Activated CD8-positive, alpha-beta T cell treated with anti-CD3 and anti-CD28 coated beads for 36 hours (primary cell): ENCODE measurements at regions not wholly inside any gene's neighbourhood (a gene's known extent, or its start where the extent isn't known, plus 50 kb on each side); places are given as distances from the start of the nearest gene placed in this dataset.
"Not testable (repeated sequence)": the region's sequence is repeated elsewhere in the genome, so short reads cannot be mapped to it uniquely, and the experiment has no call there.

Experiments used
- ATAC-seq: fragments of 200-7000 bp; cut with Tn5 transposase; one replicate; pipeline ENCODE4 v1.10.0; 2021; ENCODE audit warnings: mild to moderate bottlenecking, moderate library complexity
- CTCF ChIA-PET: fragments of 350-600 bp; sonication (Branson Sonifier 250); formaldehyde crosslinking; loops from one replicate; lab custom pipeline; 2021; ENCODE audit warnings: antibody characterized with exemption; lab: Charles Lee
- POLR2A ChIA-PET: fragments of 350-600 bp; sonication (Branson Sonifier 250); formaldehyde crosslinking; loops from one replicate; lab custom pipeline; 2021; ENCODE audit warnings: antibody characterized with exemption; lab: Charles Lee
- DNase-seq: peaks from one replicate; pipeline ENCODE4 v3.0.0-alpha.2; 2020
- H3K27ac Mint-ChIP-seq: one replicate; pipeline ENCODE4 v1.8.0; 2021; ENCODE audit warnings: mild to moderate bottlenecking, mixed read lengths
- H3K27me3 Mint-ChIP-seq: one replicate; pipeline ENCODE4 v1.8.0; 2021; ENCODE audit warnings: mixed read lengths
- H3K36me3 Mint-ChIP-seq: one replicate; pipeline ENCODE4 v1.8.0; 2021; ENCODE audit warnings: low read depth, mixed read lengths
- H3K4me1 Mint-ChIP-seq: one replicate; pipeline ENCODE4 v1.8.0; 2021; ENCODE audit warnings: low read depth, mixed read lengths
- H3K4me3 Mint-ChIP-seq: one replicate; pipeline ENCODE4 v1.8.0; 2021; ENCODE audit warnings: mild to moderate bottlenecking, moderate library complexity, mixed read lengths
- H3K9me3 Mint-ChIP-seq: one replicate; pipeline ENCODE4 v1.8.0; 2021; ENCODE audit warnings: mixed read lengths
- CTCF ChIP-seq: fragments of 200-600 bp; IDR thresholded peaks from one replicate; pipeline ENCODE4 v1.8.0; 2022; ENCODE audit warnings: antibody characterized with exemption, mild to moderate bottlenecking
- intact Hi-C: fragments of 100-400 bp; cut with micrococcal nuclease; formaldehyde crosslinking; loops from one replicate; pipeline ENCODE4 v1.10.0; 2022

GRCh38 chr18:40292985-40293710, 1661.9 kb upstream of the PIK3C3 start:
- no peak for DNase-seq
- H3K27me3 Mint-ChIP-seq, result no peaks in the 10 kb centered on the region
- no peak overlapping the region for H3K27ac Mint-ChIP-seq
- no peak overlapping the region for H3K4me3 Mint-ChIP-seq
- intact Hi-C loops, result no loop called here
- H3K36me3 Mint-ChIP-seq, result no peaks in the 10 kb centered on the region
- ATAC-seq, result no peak
- CTCF ChIA-PET, result no interaction called here
- H3K4me1 Mint-ChIP-seq, result no peaks in the 10 kb centered on the region
- H3K9me3 Mint-ChIP-seq, result no peaks in the 10 kb centered on the region
- POLR2A ChIA-PET, result no interaction called here
- TF ChIP-seq CTCF, result no peak

- Mint-ChIP-seq H3K9me3 (peaks cover 3% of the 10 kb centered on the region), H3K27ac (no peak overlapping the region), H3K36me3 (no peaks in the 10 kb centered on the region), H3K4me3 (no peak overlapping the region), H3K4me1 (no peaks in the 10 kb centered on the region), H3K27me3 (no peaks in the 10 kb centered on the region)
- no peak for DNase-seq
- no peak for TF ChIP-seq CTCF
- CTCF ChIA-PET, result interaction anchor here (0.7 kb wide), 1 partner anchor 15 kb away, joined by 3 read pairs; no protein-coding TSS in a partner anchor
- POLR2A ChIA-PET, result no interaction called here
- intact Hi-C loops, result no loop called here
- ATAC-seq, result no peak
These were observed 1671.5 kb upstream of the PIK3C3 start for GRCh38 chr18:40283560-40283959.

- DNase-seq, POLR2A ChIA-PET, intact Hi-C loops, ATAC-seq, H3K9me3 Mint-ChIP-seq, H3K4me1 Mint-ChIP-seq, H3K27ac Mint-ChIP-seq, CTCF ChIA-PET, H3K36me3 Mint-ChIP-seq, H3K27me3 Mint-ChIP-seq, H3K4me3 Mint-ChIP-seq: not testable (repeated sequence)
These were observed 1673.7 kb upstream of the PIK3C3 start for GRCh38 chr18:40281356-40281755.

- POLR2A ChIA-PET, result no interaction called here
- Mint-ChIP-seq H3K36me3 (no peaks in the 10 kb centered on the region), H3K9me3 (peaks cover 7% of the 10 kb centered on the region), H3K4me3 (no peak overlapping the region), H3K27ac (no peak overlapping the region), H3K4me1 (no peaks in the 10 kb centered on the region), H3K27me3 (no peaks in the 10 kb centered on the region)
- DNase-seq (no peak), ATAC-seq (no peak)
- intact Hi-C loops, result no loop called here
- no peak for TF ChIP-seq CTCF
- CTCF ChIA-PET, result no interaction called here
These were observed 1680.3 kb upstream of the PIK3C3 start for GRCh38 chr18:40274618-40275196.

- intact Hi-C loops, result no loop called here
- DNase-seq, result no peak
- Mint-ChIP-seq H3K27me3 (no peaks in the 10 kb centered on the region), H3K4me3 (no peak overlapping the region), H3K36me3 (no peaks in the 10 kb centered on the region), H3K9me3 (peaks cover 12% of the 10 kb centered on the region), H3K27ac (no peak overlapping the region), H3K4me1 (no peaks in the 10 kb centered on the region)
- TF ChIP-seq CTCF, result no peak
- ATAC-seq, result no peak
- POLR2A ChIA-PET, result no interaction called here
- CTCF ChIA-PET, result no interaction called here
These were observed 1682.3 kb upstream of the PIK3C3 start for GRCh38 chr18:40272630-40273231.
